Glutamatergic neuron (in vitro differentiated cells): ENCODE measurements at regions not wholly inside any gene's neighbourhood (a gene's known extent, or its start where the extent isn't known, plus 50 kb on each side); places are given as distances from the start of the nearest gene placed in this dataset.
A peak's percentile ranks its signal among the peaks of the same experiment; 100 is the strongest.

Source experiments
- DNase-seq: peaks from one replicate; pipeline ENCODE4 v3.0.0; 2022
- H3K27ac Mint-ChIP-seq: one replicate; pipeline ENCODE4 v1.8.0; 2020; ENCODE audit warnings: mild to moderate bottlenecking, mixed read lengths, inconsistent platforms; ENCODE audit not compliant: unreplicated experiment
- H3K27me3 Mint-ChIP-seq: one replicate; pipeline ENCODE4 v1.8.0; 2020; ENCODE audit warnings: mild to moderate bottlenecking, moderate library complexity, mixed read lengths, inconsistent platforms; ENCODE audit not compliant: unreplicated experiment
- H3K36me3 Mint-ChIP-seq: one replicate; pipeline ENCODE4 v1.8.0; 2020; ENCODE audit warnings: mild to moderate bottlenecking, mixed read lengths, inconsistent platforms; ENCODE audit not compliant: unreplicated experiment
- H3K4me1 Mint-ChIP-seq: one replicate; pipeline ENCODE4 v1.8.0; 2020; ENCODE audit warnings: mild to moderate bottlenecking, low read depth, mixed read lengths, inconsistent platforms; ENCODE audit not compliant: unreplicated experiment
- H3K4me3 Mint-ChIP-seq: one replicate; pipeline ENCODE4 v1.8.0; 2020; ENCODE audit warnings: mild to moderate bottlenecking, mixed read lengths, inconsistent platforms; ENCODE audit not compliant: unreplicated experiment
- H3K9me3 Mint-ChIP-seq: one replicate; pipeline ENCODE4 v1.8.0; 2020; ENCODE audit warnings: mild to moderate bottlenecking, moderate library complexity, mixed read lengths, inconsistent platforms; ENCODE audit not compliant: unreplicated experiment
- TF ChIP-seq, protein P1 (sequence below): fragments of 200-600 bp; sonication (generic); IDR thresholded peaks from one replicate; pipeline ENCODE4 v1.5.0; 2021; ENCODE audit not compliant: partially characterized antibody, unreplicated experiment

DNA sequence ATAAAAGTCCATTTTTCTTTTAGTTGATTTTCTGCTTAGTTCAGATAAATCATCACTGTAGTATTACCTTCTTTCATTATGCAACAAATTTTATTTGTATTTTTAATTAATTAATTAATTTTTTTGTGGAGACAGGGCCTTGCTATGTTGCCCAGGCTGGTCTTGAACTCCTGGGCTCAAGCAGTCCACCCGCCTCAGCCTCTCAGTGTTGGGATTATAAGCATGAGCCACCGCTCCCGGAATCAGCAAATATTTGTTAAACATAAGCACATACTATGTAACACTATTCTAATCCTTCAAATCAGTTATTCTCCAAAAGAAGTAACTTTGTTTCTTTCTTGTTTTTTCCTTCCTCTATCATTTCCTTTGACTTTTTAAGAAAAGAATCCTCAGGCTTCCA is 584.8 kb upstream of the ANKRD30A start:
- no peaks in the 10 kb centered on the region for H3K36me3 Mint-ChIP-seq
- no peaks in the 10 kb centered on the region for H3K4me1 Mint-ChIP-seq
- peaks cover 2% of the 10 kb centered on the region for H3K9me3 Mint-ChIP-seq
- TF ChIP-seq, protein P1, sequence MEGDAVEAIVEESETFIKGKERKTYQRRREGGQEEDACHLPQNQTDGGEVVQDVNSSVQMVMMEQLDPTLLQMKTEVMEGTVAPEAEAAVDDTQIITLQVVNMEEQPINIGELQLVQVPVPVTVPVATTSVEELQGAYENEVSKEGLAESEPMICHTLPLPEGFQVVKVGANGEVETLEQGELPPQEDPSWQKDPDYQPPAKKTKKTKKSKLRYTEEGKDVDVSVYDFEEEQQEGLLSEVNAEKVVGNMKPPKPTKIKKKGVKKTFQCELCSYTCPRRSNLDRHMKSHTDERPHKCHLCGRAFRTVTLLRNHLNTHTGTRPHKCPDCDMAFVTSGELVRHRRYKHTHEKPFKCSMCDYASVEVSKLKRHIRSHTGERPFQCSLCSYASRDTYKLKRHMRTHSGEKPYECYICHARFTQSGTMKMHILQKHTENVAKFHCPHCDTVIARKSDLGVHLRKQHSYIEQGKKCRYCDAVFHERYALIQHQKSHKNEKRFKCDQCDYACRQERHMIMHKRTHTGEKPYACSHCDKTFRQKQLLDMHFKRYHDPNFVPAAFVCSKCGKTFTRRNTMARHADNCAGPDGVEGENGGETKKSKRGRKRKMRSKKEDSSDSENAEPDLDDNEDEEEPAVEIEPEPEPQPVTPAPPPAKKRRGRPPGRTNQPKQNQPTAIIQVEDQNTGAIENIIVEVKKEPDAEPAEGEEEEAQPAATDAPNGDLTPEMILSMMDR: no peak
- no peak overlapping the region for H3K27ac Mint-ChIP-seq
- no peak overlapping the region for H3K4me3 Mint-ChIP-seq
- DNase-seq: no peak
- H3K27me3 Mint-ChIP-seq: no peaks in the 10 kb centered on the region

DNA sequence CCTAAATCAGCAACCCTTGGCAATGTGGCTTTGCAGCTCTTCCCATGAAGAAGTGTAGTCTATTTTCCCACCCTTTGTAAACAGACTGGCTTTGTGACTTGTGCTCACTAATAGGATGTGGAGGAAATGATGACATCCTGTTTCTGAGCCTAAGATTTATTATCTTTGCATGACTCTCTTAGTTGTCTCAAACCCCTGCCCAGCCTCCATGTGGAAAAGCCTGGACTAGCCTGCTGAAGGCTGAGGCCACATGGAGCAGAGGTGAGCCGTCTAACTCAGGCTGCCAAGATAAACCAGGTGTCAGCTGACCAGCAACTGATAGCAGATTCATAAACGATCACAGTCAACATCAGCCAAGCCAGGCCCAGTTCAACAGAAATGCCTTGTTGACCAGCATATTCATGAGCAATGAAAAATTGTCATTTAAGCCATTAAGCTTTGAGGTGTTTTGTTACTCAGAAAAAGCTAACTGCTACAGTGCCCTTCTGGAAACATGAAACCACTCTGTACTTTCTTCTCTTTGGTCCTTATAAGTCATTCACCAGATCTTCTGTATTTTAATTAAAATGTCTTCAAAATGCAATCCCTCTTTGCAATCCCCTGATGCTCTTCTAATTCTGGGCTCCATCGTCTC is 586.3 kb upstream of the ANKRD30A start:
- H3K4me3 Mint-ChIP-seq: no peak overlapping the region
- no peaks in the 10 kb centered on the region for H3K27me3 Mint-ChIP-seq
- no peaks in the 10 kb centered on the region for H3K36me3 Mint-ChIP-seq
- H3K4me1 Mint-ChIP-seq: peaks cover 14% of the 10 kb centered on the region
- peaks cover 9% of the 10 kb centered on the region for H3K9me3 Mint-ChIP-seq
- no peak overlapping the region for H3K27ac Mint-ChIP-seq
- TF ChIP-seq, protein P1: no peak
- DNase-seq: no peak

DNA sequence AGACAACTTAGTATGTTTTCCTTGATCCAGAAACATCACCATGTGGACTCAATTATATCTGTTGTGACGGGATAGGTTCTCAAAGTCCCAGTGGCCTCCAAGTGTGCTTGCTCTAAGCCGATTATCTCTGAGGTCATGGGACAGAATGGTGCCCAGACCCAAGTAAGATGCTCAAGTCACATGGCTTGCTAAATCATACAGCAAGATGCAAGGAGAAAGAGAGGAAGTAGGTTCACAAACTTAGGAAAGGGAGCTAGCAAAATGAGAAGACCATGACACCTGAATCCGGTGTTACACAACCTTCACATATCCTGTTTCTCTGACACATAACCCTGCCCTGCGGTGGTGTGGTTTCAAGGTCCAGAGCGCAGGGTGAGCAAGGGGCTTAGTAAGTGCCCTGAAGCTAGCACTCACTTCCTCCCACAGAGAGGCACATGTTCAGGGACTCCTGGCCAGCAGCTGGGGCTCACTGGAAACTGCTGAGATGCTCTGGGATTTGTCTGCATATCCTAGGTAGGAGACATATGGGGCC is 590.9 kb upstream of the ANKRD30A start:
- H3K27ac Mint-ChIP-seq: peak overlapping the region; percentile 84
- TF ChIP-seq, protein P1: no peak
- peaks cover 14% of the 10 kb centered on the region for H3K9me3 Mint-ChIP-seq
- H3K4me3 Mint-ChIP-seq: peak overlapping the region; percentile 32
- H3K4me1 Mint-ChIP-seq: peaks cover 19% of the 10 kb centered on the region
- no peaks in the 10 kb centered on the region for H3K36me3 Mint-ChIP-seq
- peak; percentile 49 for DNase-seq
- H3K27me3 Mint-ChIP-seq: no peaks in the 10 kb centered on the region

DNA sequence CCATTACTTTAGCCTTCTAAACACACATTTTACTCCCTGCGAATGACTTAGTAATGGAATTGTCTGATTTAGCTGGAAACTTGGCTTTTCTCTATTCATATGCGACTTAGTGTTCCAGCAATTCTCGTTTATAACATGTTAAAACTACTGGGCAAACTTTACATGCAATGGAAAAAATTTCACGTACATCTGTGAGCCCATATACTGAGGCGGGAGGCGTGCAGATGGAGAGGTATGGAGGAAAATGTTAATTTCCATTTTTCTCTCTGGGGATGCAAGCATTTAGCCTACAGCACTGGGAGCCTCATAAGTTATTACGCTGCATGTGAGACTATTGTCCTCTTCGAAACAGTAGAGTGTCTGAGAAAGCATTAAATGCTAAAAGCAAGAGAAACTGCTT is 591.5 kb upstream of the ANKRD30A start:
- no peak for DNase-seq
- peaks cover 19% of the 10 kb centered on the region for H3K4me1 Mint-ChIP-seq
- H3K27me3 Mint-ChIP-seq: no peaks in the 10 kb centered on the region
- peak overlapping the region; percentile 84 for H3K27ac Mint-ChIP-seq
- H3K36me3 Mint-ChIP-seq: no peaks in the 10 kb centered on the region
- peaks cover 15% of the 10 kb centered on the region for H3K9me3 Mint-ChIP-seq
- peak overlapping the region; percentile 43 for H3K4me3 Mint-ChIP-seq
- TF ChIP-seq, protein P1: no peak

DNA sequence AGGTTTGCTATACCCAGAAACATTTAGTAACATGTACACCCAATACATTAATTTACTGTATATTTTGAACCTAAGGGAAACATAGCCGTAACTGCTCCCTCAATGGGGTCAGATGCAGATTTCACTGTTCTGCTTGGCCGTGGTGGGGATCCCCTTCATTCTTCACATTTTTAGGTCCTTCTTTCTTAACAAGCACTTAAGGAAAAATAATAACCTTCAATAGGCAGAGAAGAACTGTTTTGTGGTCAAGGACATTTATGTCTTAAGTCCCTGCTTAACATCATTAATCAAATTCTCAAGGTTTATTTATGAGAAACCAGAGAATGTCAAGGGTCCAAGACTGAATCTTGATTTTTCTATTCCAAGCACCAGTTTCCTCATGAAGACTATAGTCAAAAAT is 592.1 kb upstream of the ANKRD30A start:
- Mint-ChIP-seq H3K4me1 (peaks cover 19% of the 10 kb centered on the region), H3K4me3 (no peak overlapping the region), H3K9me3 (peaks cover 14% of the 10 kb centered on the region), H3K27me3 (no peaks in the 10 kb centered on the region), H3K27ac (peak overlapping the region; percentile 84), H3K36me3 (no peaks in the 10 kb centered on the region)
- no peak for DNase-seq
- TF ChIP-seq, protein P1: no peak
